GM11168 (cell line): ENCODE measurements at regions not wholly inside any gene's neighbourhood (a gene's known extent, or its start where the extent isn't known, plus 50 kb on each side); places are given as distances from the start of the nearest gene placed in this dataset.

Source experiments
- in situ Hi-C: fragments of 300-500 bp; cut with MboI; formaldehyde crosslinking; loops from one replicate; pipeline ENCODE4 v1.12.0; 2022; ENCODE audit warnings: low sequenced_read_pairs; ENCODE audit not compliant: unreplicated experiment

DNA sequence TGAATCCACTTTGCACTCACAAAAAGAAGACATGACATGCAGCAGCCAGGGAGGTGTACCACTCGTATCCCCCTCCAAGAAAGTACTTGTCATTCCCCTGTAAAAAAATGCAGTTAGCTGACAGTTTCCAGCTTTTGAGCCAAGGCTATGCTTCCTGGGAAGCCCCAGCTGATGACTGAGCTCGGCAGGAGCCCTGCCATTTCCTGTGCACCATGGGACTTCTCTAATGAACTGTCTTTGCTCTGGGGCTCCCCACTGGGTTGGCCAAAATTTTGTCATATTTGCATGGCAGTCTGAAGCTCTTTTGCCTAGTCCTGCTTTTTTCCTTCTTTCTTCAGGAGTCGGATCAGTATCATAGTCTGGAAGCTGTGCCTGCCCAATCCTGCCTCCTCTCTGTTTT is 104.5 kb upstream of the MAOA start:
- in situ Hi-C loops, result no loop called here

DNA sequence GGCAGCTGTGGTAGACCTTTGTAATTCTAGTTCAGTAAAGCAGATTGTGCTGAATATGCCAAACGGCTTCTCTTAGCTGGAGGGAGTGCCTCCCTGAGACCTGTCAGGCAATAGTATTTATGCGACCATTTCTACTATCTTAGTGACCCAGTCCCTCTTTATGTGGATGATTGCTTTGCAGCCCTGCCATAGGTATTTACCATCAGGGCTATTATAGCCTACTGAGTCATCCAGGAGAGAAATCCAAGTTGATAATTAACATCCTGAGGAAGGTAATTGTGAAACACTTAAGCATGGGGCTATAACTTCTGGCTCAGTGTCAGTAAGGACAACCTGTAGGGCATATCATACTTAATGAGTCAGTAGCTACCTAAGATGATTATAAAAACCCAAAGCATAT is 103.9 kb upstream of the MAOA start:
- in situ Hi-C loops, result no loop called here

DNA sequence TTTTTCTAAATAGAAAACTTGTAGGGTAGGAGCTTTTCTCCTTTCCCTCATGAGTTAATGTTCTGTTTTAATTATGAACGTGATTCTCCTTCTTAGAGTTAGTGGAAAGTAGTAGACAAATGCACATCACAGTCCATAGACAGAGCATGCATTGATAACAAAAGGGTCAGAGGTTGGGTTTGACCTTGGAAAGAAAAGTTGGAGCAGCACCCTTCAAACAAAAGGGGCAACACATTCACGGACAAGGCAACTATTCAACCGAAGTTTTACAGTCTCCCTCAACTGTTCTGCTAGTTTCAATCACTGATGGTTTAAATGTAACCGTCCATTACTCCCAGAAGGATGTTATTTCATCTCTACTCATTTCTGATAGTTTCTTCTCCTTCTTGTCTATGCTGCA is 103.4 kb upstream of the MAOA start:
- in situ Hi-C loops, result no loop called here

DNA sequence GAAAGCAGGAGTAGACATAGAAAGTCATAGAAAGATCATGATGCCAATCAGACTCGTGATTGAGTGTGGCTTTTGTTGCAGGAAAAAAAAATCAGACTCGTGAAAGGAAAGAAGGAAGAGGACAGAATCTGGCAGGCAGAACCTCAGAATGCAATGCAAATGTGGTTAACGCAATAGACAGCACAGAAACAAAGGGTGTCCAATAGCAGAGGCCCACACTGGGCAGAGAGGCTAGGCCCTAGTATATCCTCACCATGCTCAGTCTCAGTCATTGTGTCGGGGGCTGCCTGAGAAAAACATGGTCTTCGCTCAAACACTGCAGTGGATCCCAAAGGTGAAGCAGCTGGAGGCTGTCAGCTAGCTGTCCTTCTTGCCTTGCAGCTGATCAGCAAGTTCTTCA is 102.8 kb upstream of the MAOA start:
- in situ Hi-C loops, result no loop called here

DNA sequence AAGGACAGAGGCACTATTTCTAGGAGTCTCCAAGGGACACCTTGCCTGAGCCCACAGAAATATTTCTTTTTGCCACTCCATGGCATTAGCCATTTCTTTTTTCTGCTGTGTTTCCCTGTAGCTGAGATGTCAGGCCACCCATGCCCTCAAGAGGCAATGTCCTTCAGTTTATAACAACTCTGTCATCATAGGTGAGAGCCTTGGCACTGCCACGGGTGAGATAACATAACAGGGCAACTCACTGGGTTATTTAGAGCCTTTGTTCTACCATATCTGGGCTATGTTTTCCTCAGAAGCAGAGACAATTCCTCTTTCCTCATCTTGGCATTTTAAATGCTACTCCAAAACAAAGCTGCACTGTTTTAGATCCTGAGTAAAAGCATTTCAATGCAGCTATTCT is 99.9 kb upstream of the MAOA start:
- in situ Hi-C loops, result no loop called here

DNA sequence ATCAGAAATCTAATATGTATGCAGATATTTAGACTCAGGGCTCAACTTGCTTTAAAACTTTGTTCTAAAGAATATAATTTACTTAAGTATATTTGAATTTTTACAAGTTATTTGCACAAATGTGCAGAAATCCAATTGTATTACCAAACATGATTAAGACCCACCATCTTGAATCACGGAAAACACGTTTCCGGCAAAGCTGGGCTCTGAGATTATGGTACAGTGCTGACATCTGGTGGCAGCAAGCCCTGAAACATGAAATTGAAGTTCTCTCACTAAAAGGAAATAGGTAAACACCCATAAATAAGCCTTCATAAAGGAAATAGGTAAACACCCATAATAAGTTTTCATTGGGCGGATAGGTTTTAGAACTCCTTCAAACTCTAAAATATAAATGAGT is 98.3 kb upstream of the MAOA start:
- in situ Hi-C loops, result no loop called here

DNA sequence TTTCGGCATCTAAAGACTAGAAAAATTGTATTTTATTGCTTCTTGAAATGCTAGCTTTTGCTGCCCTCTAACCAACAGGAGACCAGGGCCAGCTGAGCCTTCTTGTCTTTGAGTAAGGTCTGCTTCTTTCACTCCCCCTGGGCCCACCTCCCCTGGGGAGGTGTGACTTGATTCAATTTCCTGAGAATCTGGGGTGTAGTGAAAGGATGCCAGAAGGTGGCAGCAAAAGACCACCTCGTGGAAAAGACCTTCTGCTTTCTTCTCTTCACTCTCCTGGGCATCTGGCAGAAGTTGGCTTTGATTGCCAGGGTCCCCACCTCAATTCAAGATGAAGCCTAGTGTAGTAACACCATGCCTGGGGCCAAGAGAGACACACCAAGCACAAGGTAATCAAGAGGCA is 96.5 kb upstream of the MAOA start:
- in situ Hi-C loops, result no loop called here

DNA sequence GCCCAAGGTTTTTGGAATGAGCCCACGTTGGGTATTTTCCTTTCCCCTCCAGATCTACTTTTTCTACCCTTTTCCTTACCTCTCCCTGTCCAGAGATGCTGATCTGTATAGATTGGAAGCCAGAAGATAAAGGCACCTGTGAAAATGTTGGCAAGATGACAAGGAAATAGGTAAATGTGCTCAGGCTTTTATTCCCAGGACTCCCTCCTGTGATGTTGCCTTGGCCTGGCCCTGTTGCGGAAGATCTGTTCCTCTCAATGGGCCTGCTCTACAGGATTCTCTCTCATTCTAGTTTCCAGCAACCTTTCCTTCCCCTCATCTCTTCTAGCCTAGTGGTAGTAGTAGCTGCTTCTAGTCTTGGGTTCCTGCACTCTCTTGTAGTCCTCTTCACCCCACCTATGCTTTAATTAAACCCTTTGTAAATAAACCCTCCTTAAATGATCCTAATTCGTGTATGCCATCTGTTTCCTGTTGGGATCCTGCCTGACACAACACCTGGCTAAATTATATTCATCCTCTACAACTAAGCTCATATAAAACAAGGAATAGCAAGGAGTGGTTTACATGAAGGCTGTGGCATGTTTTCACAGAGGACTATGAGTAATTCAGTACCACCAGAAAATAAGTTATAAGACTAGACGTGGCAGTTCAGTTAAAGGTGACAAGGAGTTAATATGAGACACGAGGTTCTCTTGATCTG is 95.7 kb upstream of the MAOA start:
- in situ Hi-C loops, result no loop called here

DNA sequence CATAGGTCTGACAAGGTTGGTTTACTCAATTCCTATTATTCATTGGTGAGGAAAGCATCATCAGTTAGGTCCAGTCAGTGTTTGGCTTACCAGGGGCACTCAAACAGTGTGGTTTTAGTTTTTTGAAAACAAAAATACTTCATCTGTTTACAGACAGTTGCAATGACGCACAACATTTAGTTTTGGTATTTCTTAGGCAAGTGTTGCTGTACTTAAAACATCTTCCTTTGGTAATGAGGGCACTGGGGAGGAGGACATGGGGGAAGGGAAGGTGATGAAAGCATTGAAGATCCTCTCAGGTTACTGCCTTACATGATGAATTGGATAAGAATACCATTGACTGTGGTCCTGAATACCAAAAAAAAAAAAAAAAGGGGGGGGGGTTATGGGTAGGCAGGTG is 93.7 kb upstream of the MAOA start:
- in situ Hi-C loops, result no loop called here

DNA sequence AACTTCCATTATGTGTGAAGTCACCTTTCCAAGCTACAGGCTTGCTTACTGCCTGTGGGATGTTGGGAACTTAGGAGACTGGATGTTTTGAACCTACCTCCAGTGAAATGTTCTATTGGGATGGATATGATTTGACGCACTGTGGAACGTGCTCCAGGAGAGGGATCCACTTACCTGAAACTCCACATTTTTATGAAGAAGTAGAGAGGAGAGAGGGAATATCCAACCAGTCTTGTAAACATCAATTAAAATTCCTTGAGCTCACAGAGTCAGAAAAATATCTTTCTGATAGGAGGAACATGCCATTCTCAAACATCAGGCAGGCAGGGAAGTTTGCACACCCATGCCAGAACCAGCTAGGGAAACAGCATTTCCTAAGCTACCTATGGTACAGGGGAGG is 91.1 kb upstream of the MAOA start:
- in situ Hi-C loops, result no loop called here

DNA sequence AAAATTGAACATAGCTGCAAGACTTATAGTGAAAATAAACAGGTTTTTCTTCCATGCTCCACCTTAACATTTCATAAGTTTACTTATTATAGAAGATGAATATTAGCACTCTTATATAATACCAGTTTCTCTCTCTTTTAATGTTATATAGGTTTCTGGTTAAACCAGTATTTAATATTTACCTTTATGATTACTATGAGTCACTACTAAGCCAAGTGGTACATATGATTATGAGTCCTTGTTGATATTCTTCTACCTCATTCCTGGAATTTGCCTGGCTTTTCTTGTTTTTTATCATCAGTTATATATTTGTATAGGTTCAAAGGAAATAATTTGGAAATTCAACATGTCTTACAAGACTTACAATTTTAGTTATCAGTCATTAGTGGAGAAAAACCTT is 89.9 kb upstream of the MAOA start:
- in situ Hi-C loops, result no loop called here

DNA sequence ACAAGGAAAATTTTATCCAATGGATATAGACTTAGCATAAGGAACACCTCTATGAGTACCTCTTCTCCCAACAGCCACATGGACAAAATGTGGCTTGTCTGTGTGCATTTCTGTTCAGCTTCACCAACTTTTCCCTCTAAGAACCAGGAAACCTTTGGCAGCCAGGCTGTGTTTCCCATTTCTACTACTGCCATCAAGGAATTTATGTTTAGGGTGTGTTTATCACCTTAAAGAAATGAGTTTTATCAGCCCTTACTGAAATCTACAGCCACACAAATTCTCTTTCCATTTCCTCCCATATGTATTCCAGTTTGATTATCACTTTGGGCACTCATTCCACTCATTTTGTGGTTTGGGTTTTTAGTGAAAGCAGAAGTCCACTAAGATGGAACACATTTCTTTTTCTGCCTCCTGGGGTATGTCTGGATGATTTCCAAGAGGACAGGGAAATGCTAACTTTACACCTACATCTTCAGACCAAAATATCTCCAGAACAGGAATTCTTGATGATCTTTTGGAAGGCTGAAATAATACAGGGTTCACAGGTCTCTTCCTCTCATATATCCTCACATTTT is 82.6 kb upstream of the MAOA start:
- in situ Hi-C loops, result no loop called here

DNA sequence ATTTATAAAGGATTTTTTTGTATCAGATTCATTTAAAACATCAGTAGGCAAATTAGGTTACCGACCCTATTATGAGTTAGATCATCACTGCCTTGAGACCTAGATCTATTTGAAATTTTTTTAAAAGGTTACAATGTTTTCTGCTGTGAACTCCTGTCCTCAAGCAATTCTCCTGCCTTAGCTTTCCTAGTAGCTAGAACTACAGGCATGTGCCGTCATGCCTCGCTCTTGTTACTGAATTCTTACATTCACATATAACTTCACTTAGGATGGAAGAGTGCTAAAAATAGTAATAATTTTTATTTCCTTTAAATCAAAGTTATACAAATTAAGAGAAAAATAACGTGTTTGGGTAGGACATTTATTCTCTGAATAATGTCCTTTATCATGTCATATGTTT is 75.5 kb upstream of the MAOA start:
- in situ Hi-C loops, result no loop called here

DNA sequence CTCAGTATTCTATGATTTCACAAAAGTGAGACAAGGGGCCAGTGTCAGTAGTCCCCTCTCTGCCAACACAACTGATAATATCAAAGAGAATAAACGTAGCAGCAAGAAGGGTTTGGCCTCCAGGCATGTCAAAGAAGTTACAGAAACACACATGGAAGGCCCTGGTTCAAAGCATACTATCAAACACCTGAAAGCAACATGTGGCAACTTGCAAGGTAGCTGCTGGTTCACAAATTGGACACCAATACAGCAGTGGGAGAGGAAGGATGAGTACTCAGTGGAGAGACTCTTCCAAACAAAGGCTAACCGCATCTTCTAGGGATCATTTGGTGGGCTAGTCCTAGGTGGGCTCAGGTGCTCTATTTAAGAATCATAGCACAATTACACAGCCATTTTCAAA is 74.9 kb upstream of the MAOA start:
- in situ Hi-C loops, result no loop called here

DNA sequence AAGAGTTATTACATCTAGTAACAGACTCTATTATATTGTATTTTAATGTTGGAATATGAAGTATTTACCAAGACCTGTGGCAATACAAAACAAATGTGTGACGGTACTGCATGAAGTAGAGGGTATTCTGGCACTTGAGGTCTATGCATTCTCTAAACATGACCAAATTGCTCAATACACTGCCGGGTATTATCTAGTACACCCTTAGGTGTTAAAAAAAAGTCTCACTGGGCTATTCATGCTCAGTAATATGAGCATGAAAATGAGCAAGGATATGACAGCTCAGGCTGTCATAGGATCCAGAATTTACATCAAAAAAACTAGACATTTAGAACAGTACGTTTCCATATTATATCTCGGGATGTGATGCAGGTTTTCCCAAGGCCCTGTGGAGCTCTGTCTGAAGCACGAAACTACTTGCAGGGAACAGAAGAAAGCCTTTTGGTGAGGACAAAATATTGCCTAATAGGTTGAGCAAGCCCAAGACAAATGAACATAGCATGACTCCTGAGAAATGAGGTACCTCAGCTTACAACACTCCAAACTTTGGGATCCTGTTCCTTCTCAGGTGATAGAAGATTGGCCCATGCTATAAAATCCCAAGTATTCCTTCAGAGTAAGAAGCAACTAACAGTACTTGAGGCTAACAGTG is 74.1 kb upstream of the MAOA start:
- in situ Hi-C loops, result no loop called here

DNA sequence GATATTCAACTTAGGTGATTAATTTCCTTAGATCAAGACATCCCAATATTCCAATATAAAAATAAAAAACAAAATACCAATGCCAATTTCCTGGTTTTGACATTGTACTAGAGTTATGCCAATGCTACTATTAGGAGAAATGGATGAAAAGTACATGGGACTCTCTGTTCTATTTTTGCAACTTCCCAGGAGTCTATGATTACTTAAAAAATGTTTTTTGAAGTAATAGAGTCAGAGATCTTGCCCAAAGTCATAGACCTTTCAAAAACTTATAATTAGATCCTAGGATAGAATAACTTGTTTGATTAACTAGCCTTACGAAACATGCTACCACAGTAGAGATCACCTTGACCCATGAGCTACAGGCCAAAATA is 73.6 kb upstream of the MAOA start:
- in situ Hi-C loops, result no loop called here

DNA sequence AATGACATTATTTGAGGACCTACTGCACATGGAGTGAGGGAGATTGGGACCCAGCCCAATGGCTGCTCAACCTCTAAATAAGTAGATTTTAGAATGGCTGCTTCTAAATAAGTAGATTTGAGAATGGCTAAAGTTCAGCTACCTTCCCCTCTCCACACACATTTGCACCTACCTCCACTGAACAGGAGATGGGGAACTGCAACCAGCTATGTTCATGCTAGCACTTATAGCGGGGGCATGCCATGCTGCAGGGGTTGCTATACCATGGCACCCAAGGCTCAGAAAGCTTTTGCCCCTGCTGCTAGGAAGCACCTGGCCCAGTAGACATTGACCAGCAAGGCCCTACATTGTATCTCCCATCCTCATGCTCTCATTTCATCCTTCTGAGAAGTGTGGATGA is 70.2 kb upstream of the MAOA start:
- in situ Hi-C loops, result no loop called here

DNA sequence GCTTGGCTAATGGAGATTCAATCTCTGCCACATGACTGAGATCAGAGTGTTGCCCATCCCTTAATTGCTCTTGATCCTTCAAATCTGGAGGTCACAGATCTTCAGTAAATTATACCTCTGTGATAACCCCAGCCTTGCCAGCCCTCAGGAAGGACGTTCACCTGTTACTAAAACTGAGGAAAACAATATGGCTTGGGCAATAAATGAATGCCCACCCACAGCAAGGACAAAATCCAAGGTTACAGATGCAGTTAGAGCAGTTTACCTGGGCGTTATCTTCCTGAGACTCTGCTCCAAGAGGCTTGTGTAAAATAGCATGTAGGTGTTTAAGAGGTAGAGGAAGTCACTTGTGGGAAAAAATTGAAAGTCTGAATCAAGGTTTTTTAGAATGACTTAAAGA is 69.3 kb upstream of the MAOA start:
- in situ Hi-C loops, result no loop called here

DNA sequence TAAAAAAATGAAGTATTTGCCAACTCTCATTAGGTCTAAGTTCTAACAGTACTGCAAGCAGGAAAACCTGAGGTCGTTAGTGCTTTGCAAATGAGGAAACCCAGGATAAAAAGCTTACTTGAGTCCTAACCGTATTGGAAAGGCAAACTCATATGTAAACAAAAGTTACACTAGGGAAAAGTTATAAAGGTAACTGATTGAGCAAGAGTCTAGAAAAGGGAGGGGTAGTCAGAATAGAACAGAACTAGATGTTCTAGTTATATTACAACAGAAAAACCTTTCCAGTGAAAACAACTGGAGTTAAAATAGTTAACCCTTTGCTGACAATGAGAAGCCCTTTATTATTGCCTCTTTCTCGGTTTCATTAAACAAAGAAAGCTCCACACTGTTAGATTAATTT is 66.4 kb upstream of the MAOA start:
- in situ Hi-C loops, result no loop called here

DNA sequence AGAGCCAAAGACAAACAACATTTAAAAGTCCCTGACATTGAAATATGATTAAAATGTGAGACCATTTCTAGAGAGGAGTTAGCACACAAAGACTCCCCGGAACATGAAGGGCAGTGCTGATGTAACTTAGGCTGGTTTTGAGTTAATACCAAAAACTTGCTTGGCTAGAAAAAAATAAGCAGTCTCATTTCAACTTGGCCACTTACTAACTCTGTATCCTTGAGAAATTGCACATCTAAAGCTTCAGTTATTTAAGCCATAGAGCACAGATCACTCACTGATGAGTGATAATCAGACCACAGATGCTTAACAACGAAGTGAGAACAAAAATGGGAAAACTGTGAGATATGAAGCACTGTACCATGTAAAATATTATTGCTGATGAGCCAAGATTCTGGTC is 65.9 kb upstream of the MAOA start:
- in situ Hi-C loops, result no loop called here

DNA sequence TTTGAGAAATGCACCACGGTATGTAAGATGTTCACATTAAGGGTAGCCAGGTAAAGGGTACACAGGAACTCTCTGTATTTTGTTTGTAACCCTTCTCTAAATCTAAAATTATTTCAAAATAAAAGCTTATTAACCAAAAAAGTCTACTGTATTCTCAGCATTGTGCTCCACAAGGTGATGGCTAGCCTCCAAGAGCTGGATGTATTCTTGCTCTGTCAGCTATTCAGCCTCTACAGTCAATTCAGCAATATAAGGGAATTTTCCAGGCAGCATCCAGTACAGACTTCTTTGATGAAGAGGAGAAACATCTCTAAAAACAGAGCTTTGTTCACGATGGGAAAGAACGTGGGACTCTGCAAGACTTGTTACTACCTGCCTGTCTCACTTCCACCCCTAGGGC is 63.5 kb upstream of the MAOA start:
- in situ Hi-C loops, result no loop called here

DNA sequence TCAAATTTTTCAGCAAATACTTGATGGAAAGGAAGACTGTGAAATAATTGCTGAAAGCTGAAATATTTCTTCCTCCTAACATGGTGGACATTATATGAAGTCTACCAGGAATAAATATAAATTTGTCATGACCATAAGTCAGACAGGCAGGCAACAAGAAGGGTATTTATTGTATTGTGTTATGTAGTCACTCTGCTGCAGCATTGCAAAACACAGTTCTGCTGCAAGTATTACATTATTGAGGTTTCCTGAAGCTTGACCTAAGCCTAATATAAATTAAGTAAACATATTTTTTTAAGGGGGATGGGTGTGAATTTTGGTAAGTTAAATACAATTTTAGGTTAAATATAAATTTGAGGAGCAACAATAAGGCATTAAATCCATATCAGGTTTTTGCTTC is 60.2 kb upstream of the MAOA start:
- in situ Hi-C loops, result no loop called here
